ENCODE measurements at regions not wholly inside any gene's neighbourhood (a gene's known extent, or its start where the extent isn't known, plus 50 kb on each side); places are given as distances from the start of the nearest gene placed in this dataset.

GRCh38 chr5:143506836-143507552 lies 103.5 kb upstream of the NR3C1 start (continued):
- TF ChIP-seq ZNF407 (CRISPR knock-in tag; IDR thresholded peaks at IDR 0.05; ENCODE audit: not compliant biosample characterization) (no peak), ZNF615 (CRISPR knock-in tag; IDR thresholded peaks at IDR 0.05; ENCODE audit: borderline replicate concordance) (no peak), ZBTB8A (CRISPR knock-in tag; IDR thresholded peaks at IDR 0.05; ENCODE audit: borderline replicate concordance, low read depth) (no peak), HES4 (CRISPR knock-in tag; IDR thresholded peaks at IDR 0.05; ENCODE audit: borderline replicate concordance) (no peak), ZNF883 (CRISPR knock-in tag; IDR thresholded peaks at IDR 0.05; ENCODE audit: not compliant biosample characterization) (no peak), ZNF563 (CRISPR knock-in tag; IDR thresholded peaks at IDR 0.05) (no peak), CSRNP1 (CRISPR knock-in tag; IDR thresholded peaks at IDR 0.05) (no peak), MBNL3 (CRISPR knock-in tag; conservative IDR thresholded peaks at IDR 0.05) (no peak), ZNF224 (CRISPR knock-in tag; IDR thresholded peaks at IDR 0.05) (no peak), HMGXB4 (CRISPR knock-in tag; IDR thresholded peaks at IDR 0.05; ENCODE audit: borderline replicate concordance in 1 of 2, low read depth in 1 of 2) (no peak), USF2 (IDR thresholded peaks at IDR 0.05; ENCODE audit: low read depth, low read length) (no peak), USF2 (CRISPR knock-in tag; IDR thresholded peaks at IDR 0.05; ENCODE audit: borderline replicate concordance) (no peak), DNMT3B (CRISPR knock-in tag; conservative IDR thresholded peaks at IDR 0.05) (no peak), ZNF326 (CRISPR knock-in tag; IDR thresholded peaks at IDR 0.05; ENCODE audit: borderline replicate concordance) (no peak)

All from HepG2 (cell line).